ENCODE measurements at regions not wholly inside any gene's neighbourhood (a gene's known extent, or its start where the extent isn't known, plus 50 kb on each side); places are given as distances from the start of the nearest gene placed in this dataset.

DNA sequence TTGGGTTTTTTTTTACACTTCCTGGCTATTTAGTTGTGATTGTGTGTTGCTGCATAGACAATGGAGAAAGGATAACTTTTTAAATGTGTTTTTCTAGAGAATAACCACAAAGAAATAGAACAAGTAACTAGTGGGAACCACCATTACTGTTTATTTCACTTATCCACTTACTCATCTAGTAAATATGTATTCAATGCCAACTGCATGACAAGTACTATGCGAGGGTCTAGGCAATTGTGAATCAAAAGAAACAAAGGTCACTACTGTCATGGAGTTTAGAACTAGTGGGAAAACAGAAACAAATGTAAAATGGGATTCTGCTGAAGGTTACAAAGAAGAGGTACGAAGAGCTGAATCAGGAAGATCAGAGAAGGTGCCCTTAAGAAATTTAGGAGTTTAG, 600.9 kb upstream of the ROBO2 start:
- H3K4me1 ChIP-seq = peaks cover 0 to 12% (median 7%) of the 10 kb centered on the region in 10 experiments; a peak in 10 of 20 replicates
- no peak overlapping the region for H3K4me3 ChIP-seq
- no peaks in the 10 kb centered on the region for H3K27me3 ChIP-seq
- TF ChIP-seq Cebpa-rat (IDR thresholded peaks at IDR 0.05) = no peak
- H4K20me1 ChIP-seq = no peaks in the 10 kb centered on the region
- peak overlapping the region in 9 of 11 experiments; percentile 20 to 54 (median 41); a peak in 10 of 22 replicates for H3K4me2 ChIP-seq
- H3K27ac ChIP-seq = no peak overlapping the region
- no peak overlapping the region for H3K9ac ChIP-seq
- H3K36me3 ChIP-seq = peaks cover 0 to 7% (median 0%) of the 10 kb centered on the region in 11 experiments; a peak in 3 of 22 replicates
- H3K9me3 ChIP-seq (replicated peaks in 1 of 11) = peaks cover 0 to 81% (median 55%) of the 10 kb centered on the region in 11 experiments; a peak in 19 of 22 replicates

DNA sequence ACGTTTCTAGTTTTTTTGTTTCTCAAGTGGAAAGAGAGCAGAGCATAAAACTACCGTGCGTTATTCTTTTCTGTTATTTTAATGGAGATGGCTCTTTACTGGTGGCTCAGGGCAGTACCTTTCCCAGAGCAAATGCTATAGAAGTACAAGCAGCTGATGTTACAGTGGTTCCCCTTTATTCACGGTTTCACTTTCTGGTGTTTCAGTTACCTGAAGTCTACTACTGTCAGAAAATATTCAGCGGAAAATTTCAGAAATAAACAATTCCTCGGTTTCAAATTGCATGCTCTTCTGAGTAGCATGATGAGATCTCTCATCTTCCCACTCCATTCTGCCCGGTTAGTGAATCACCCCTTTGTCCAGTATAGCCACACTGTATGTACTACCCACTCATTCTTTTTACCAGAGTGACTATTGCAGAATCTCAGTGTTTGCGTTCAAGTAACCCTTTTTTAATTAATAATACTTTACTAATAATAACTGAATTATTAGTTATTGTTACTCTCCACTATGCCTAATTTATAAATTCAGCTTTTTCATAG, 597.5 kb upstream of the ROBO2 start:
- Histone ChIP-seq H3K9ac (no peak overlapping the region), H3K9me3 (replicated peaks in 1 of 11) (peaks cover 0 to 65% (median 54%) of the 10 kb centered on the region in 11 experiments; a peak in 20 of 22 replicates), H4K20me1 (no peaks in the 10 kb centered on the region), H3K27me3 (no peaks in the 10 kb centered on the region), H3K4me2 (no peak overlapping the region), H3K4me1 (peaks cover 0 to 12% (median 7%) of the 10 kb centered on the region in 10 experiments; a peak in 10 of 20 replicates), H3K36me3 (peaks cover 0 to 7% (median 0%) of the 10 kb centered on the region in 11 experiments; a peak in 3 of 22 replicates), H3K4me3 (no peak overlapping the region), H3K27ac (no peak overlapping the region)
- no peak for TF ChIP-seq Cebpa-rat (IDR thresholded peaks at IDR 0.05)

DNA sequence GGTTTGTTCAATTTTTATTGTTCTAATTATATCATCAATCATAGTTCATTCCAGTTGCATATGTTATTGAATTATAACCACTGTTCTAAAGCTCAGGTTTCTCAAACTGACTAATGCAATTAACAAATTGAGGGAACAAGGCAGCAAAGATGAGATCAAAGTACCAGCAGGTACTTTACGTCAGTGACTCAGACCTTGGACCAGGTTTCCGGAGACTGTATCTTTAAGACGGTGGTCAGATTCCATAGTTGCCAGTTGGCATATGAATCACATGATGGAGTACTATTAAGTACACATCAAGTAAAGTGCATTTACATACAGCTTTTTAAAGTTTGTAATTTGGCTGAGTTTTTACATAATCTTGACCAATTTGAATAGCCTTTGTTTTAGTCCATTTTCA, 583.6 kb upstream of the ROBO2 start:
- peaks cover 0 to 6% (median 0%) of the 10 kb centered on the region in 10 experiments; a peak in 2 of 20 replicates for H3K4me1 ChIP-seq
- H3K4me3 ChIP-seq = no peak overlapping the region
- H3K27me3 ChIP-seq = no peaks in the 10 kb centered on the region
- peaks cover 38 to 80% (median 58%) of the 10 kb centered on the region in 11 experiments for H3K9me3 ChIP-seq (replicated peaks in 1 of 11)
- no peak overlapping the region for H3K27ac ChIP-seq
- H3K4me2 ChIP-seq = no peak overlapping the region
- H3K9ac ChIP-seq = no peak overlapping the region
- H3K36me3 ChIP-seq = peaks cover 0 to 9% (median 0%) of the 10 kb centered on the region in 11 experiments; a peak in 4 of 22 replicates
- no peak for TF ChIP-seq Cebpa-rat (IDR thresholded peaks at IDR 0.05)
- H4K20me1 ChIP-seq = no peaks in the 10 kb centered on the region

DNA sequence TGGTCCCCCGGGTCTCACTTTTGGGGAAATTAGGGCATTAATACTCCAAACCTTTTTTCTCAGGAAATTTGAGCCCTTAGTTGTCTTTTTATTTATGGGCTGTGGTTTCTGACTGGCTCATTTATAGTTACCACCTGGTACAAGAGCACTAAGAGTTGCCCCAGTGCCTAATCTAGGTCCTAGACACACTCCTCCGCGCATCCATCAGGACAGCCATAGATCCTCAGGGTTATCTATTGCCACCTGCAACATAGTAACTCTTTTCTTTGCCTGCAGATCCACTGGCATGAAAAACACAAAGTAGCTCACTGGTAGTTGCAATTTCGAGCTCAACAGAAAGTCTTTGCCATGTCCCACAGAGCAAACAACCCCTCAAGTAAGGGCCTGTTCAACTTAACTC, 576.4 kb upstream of the ROBO2 start:
- peaks cover 0 to 13% (median 0%) of the 10 kb centered on the region in 11 experiments; a peak in 2 of 22 replicates for H3K36me3 ChIP-seq
- H4K20me1 ChIP-seq = no peaks in the 10 kb centered on the region
- no peak overlapping the region for H3K4me3 ChIP-seq
- peak overlapping the region in 3 of 11 experiments; percentile 20 to 38 (median 35); a peak in 7 of 22 replicates for H3K4me2 ChIP-seq
- peaks cover 18 to 77% (median 57%) of the 10 kb centered on the region in 11 experiments for H3K9me3 ChIP-seq (replicated peaks in 1 of 11)
- no peak for TF ChIP-seq Cebpa-rat (IDR thresholded peaks at IDR 0.05)
- H3K9ac ChIP-seq = no peak overlapping the region
- peaks cover 0 to 13% (median 0%) of the 10 kb centered on the region in 10 experiments; a peak in 6 of 20 replicates for H3K4me1 ChIP-seq
- no peak overlapping the region for H3K27ac ChIP-seq
- no peaks in the 10 kb centered on the region for H3K27me3 ChIP-seq

DNA sequence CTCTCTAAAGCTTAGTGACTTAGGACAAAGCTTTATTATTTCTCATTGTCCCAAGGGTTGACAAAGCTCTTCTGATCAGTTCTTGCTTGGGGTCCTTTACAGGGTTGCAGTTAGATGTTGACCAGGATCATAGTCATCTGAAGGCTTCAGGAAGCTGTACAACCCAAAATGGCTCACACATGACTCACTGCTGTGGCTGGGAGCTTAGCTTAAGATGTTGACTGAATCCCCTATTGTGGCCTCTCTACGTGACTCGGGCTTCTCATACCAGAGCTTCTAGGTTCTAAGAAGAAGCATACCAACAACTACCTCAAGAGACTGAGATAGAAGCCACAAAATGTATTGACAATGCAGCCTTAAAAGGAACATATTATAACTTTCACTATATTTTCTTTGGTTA, 569.6 kb upstream of the ROBO2 start:
- no peak overlapping the region for H3K4me2 ChIP-seq
- no peaks in the 10 kb centered on the region for H3K4me1 ChIP-seq
- no peak overlapping the region for H3K4me3 ChIP-seq
- H3K27me3 ChIP-seq = no peaks in the 10 kb centered on the region
- no peak for TF ChIP-seq Cebpa-rat (IDR thresholded peaks at IDR 0.05)
- peaks cover 9 to 74% (median 51%) of the 10 kb centered on the region in 11 experiments for H3K9me3 ChIP-seq (replicated peaks in 1 of 11)
- no peak overlapping the region for H3K27ac ChIP-seq
- no peak overlapping the region for H3K9ac ChIP-seq
- no peaks in the 10 kb centered on the region for H4K20me1 ChIP-seq
- H3K36me3 ChIP-seq = no peaks in the 10 kb centered on the region

DNA sequence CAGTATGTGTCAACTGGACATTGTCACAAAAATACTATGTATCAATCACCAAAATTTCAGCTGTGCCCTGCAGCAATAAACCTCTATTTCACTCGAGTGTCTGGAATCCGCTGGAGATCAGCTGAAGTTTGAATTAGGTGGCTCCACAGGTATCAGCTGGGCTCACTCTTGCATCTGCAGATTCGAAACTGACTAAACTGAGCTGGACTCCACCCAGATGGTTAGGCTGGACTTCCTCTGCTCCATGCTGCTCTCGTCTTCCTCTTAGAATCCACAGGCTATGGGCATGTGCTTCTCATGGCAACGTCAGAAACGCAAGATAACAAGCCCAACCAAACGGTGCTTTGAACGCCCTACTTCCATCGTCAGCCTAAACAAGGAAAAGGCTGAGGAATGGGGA, 565.3 kb upstream of the ROBO2 start:
- TF ChIP-seq Cebpa-rat (IDR thresholded peaks at IDR 0.05) = no peak
- H3K9ac ChIP-seq = no peak overlapping the region
- no peaks in the 10 kb centered on the region for H3K27me3 ChIP-seq
- no peak overlapping the region for H3K4me3 ChIP-seq
- H4K20me1 ChIP-seq = no peaks in the 10 kb centered on the region
- no peak overlapping the region for H3K27ac ChIP-seq
- H3K4me2 ChIP-seq = no peak overlapping the region
- peaks cover 6 to 52% (median 34%) of the 10 kb centered on the region in 11 experiments for H3K9me3 ChIP-seq (replicated peaks in 1 of 11)
- no peaks in the 10 kb centered on the region for H3K4me1 ChIP-seq
- H3K36me3 ChIP-seq = no peaks in the 10 kb centered on the region

DNA sequence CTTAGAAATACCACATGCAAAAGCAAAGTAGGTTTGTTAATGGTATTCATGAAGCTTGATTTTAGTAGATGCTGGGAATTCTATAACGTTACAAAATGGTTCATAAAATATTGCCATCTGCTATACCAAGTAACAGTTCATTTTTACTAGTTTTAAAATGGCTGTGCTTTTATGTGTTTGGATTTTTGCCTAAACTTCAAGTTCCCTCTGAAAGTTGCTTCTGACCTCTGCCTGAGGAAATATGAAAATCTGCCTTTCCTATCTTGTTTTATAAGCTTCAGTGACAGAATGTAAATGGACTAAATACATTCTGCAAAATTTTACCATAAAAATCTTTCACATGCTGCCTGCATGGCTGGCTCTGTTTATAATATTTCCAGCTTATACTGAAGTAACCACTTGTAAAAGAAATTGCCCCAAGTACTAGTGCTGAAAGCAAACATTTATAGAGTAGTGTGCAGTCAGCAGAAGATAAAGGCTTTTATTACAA, 560.7 kb upstream of the ROBO2 start:
- H3K9me3 ChIP-seq (replicated peaks in 1 of 11) = peaks cover 0 to 40% (median 12%) of the 10 kb centered on the region in 11 experiments; a peak in 14 of 22 replicates
- H3K27ac ChIP-seq = no peak overlapping the region
- no peaks in the 10 kb centered on the region for H3K36me3 ChIP-seq
- H3K9ac ChIP-seq = no peak overlapping the region
- no peaks in the 10 kb centered on the region for H3K4me1 ChIP-seq
- H3K4me3 ChIP-seq = no peak overlapping the region
- no peaks in the 10 kb centered on the region for H3K27me3 ChIP-seq
- no peak overlapping the region for H3K4me2 ChIP-seq
- H4K20me1 ChIP-seq = no peaks in the 10 kb centered on the region
- TF ChIP-seq Cebpa-rat (IDR thresholded peaks at IDR 0.05) = no peak

DNA sequence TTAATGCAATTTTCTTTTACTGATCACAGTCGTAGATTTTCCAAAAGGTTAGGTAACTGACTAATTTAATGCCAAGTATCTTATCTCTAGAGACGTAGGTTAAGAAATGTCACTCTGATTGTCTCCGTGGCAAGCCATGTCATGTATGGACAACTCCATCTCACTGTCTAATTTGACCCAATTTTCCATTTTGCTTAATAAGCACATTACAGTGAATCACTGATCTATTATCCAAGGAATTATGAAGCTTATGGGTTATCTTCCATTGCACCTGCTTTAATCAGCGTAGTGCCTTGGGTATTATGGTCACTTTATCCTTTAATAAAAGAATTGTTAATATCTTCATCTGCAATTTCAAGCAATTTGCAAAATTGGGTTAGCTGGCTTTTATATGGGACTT, 557.4 kb upstream of the ROBO2 start:
- H4K20me1 ChIP-seq = no peaks in the 10 kb centered on the region
- peaks cover under 1 to 53% (median 20%) of the 10 kb centered on the region in 11 experiments; a peak in 19 of 22 replicates for H3K9me3 ChIP-seq (replicated peaks in 1 of 11)
- no peak overlapping the region for H3K27ac ChIP-seq
- H3K9ac ChIP-seq = no peak overlapping the region
- H3K27me3 ChIP-seq = no peaks in the 10 kb centered on the region
- no peaks in the 10 kb centered on the region for H3K4me1 ChIP-seq
- H3K36me3 ChIP-seq = 0 out of 22 replicates have a peak, but pooled peaks cover 0 to 1% (median 0%) of the 10 kb centered on the region in 11 experiments
- TF ChIP-seq Cebpa-rat (IDR thresholded peaks at IDR 0.05) = no peak
- no peak overlapping the region for H3K4me2 ChIP-seq
- no peak overlapping the region for H3K4me3 ChIP-seq

DNA sequence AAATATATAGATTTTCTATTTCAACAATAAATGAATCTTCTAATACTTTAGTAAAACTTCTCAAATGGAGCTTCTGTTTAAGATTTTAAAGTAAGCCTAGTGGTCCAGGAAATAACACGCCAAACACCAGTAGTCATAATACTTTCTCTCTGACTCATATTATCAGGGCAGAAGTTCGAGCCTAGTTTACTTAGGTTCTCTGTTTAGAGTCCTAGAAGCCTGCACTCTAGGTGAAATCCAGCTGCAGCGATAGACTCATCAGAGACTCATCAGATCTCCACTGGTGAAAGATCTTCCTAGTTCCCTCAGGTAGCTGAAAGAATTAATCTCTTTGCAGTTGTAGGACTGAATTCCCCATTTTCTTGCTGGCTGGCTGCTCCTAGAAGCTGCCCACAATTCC, 552.5 kb upstream of the ROBO2 start:
- H3K36me3 ChIP-seq = peaks cover 0 to 11% (median 0%) of the 10 kb centered on the region in 11 experiments; a peak in 2 of 22 replicates
- H3K9me3 ChIP-seq (replicated peaks in 1 of 11) = peaks cover 14 to 63% (median 30%) of the 10 kb centered on the region in 11 experiments
- no peak overlapping the region for H3K4me2 ChIP-seq
- H3K4me1 ChIP-seq = no peaks in the 10 kb centered on the region
- no peak overlapping the region for H3K4me3 ChIP-seq
- no peak for TF ChIP-seq Cebpa-rat (IDR thresholded peaks at IDR 0.05)
- H3K27me3 ChIP-seq = no peaks in the 10 kb centered on the region
- H3K9ac ChIP-seq = no peak overlapping the region
- H4K20me1 ChIP-seq = no peaks in the 10 kb centered on the region
- H3K27ac ChIP-seq = no peak overlapping the region

All from BLaER1 treated with 17β-estradiol and CSF1 and Interleukin-3, amounts not matched to agents 10 nM and 100 nM (cell line).